ENCODE measurements at regions not wholly inside any gene's neighbourhood (a gene's known extent, or its start where the extent isn't known, plus 50 kb on each side); places are given as distances from the start of the nearest gene placed in this dataset.
"Not testable (repeated sequence)": the region's sequence is repeated elsewhere in the genome, so short reads cannot be mapped to it uniquely, and the experiment has no call there.

- DNase-seq (ENCODE audit: low read depth): no peak
Measured at GRCh38 chr12:92987362-92987761, 58.3 kb upstream of the EEA1 start.

GRCh38 chr12:92987846-92988621, 58.9 kb upstream of the EEA1 start:
- DNase-seq (ENCODE audit: low read depth): no peak

GRCh38 chr12:92988622-92989130, 59.6 kb upstream of the EEA1 start:
- DNase-seq (ENCODE audit: low read depth): no peak

GRCh38 chr12:92989715-92990484, 60.8 kb upstream of the EEA1 start:
- no peak for DNase-seq (ENCODE audit: low read depth)

GRCh38 chr12:92991134-92991533, 62.0 kb upstream of the EEA1 start:
- DNase-seq (ENCODE audit: low read depth): no peak

GRCh38 chr12:92992041-92992440, 62.9 kb upstream of the EEA1 start:
- no peak for DNase-seq (ENCODE audit: low read depth)

- no peak for DNase-seq (ENCODE audit: low read depth)
Measured at GRCh38 chr12:92993259-92993658, 64.2 kb upstream of the EEA1 start.

- no peak for DNase-seq (ENCODE audit: low read depth)
Measured at GRCh38 chr12:92995258-92995903, 66.3 kb upstream of the EEA1 start.

- DNase-seq (ENCODE audit: low read depth): no peak
Measured at GRCh38 chr12:93000026-93000425, 70.9 kb upstream of the EEA1 start.

GRCh38 chr12:93001407-93001806, 72.3 kb upstream of the EEA1 start:
- no peak for DNase-seq (ENCODE audit: low read depth)

- no peak for DNase-seq (ENCODE audit: low read depth)
Measured at GRCh38 chr12:93002293-93003054, 73.4 kb upstream of the EEA1 start.

- no peak for DNase-seq (ENCODE audit: low read depth)
Measured at GRCh38 chr12:93003531-93004239, 74.6 kb upstream of the EEA1 start.

- DNase-seq (ENCODE audit: low read depth): no peak
Measured at GRCh38 chr12:93005928-93006392, 76.9 kb upstream of the EEA1 start.

GRCh38 chr12:93006471-93007208, 77.5 kb upstream of the EEA1 start:
- no peak for DNase-seq (ENCODE audit: low read depth)

- no peak for DNase-seq (ENCODE audit: low read depth)
Measured at GRCh38 chr12:93007544-93007943, 78.4 kb upstream of the EEA1 start.

GRCh38 chr12:93008044-93008778, 79.1 kb upstream of the EEA1 start:
- DNase-seq (ENCODE audit: low read depth): no peak

GRCh38 chr12:93008880-93009279, 79.8 kb upstream of the EEA1 start:
- not testable (repeated sequence) for DNase-seq (ENCODE audit: low read depth)

- no peak for DNase-seq (ENCODE audit: low read depth)
Measured at GRCh38 chr12:93009533-93009932, 80.4 kb upstream of the EEA1 start.

GRCh38 chr12:93010461-93010860, 81.4 kb upstream of the EEA1 start:
- DNase-seq (ENCODE audit: low read depth): no peak

- DNase-seq (ENCODE audit: low read depth): no peak
Measured at GRCh38 chr12:93011100-93011499, 82.0 kb upstream of the EEA1 start.
